ENCODE measurements at regions not wholly inside any gene's neighbourhood (a gene's known extent, or its start where the extent isn't known, plus 50 kb on each side); places are given as distances from the start of the nearest gene placed in this dataset.

DNA sequence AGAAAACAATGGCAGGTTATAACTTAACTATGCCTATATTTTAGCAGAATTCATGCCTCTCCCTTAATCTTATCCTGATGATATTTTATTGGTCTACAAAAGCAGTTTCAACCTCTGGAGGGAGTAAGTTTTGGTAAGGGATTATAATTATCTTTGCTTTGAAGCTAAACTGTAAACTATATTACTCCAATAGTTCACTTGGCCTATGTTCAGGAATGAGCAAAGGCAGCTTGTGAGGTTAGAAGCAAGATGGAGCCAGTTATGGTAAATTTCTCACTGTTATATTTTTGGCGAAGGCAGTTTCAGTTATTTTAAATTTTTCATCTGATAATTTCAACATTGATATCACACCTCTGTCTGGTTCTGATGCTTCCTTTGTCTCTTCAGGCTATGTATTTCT lies 192.5 kb upstream of the RGPD4 start:
- DNase-seq (ENCODE audit: low read depth in 6 of 9, low spot score in 9 of 9), result no peak
- no peak overlapping the region for H3K4me3 ChIP-seq (ENCODE audit: low read length in 2 of 2)
- no peaks in the 10 kb centered on the region for H3K27me3 ChIP-seq (ENCODE audit: control insufficient read depth in 2 of 2, insufficient read depth in 1 of 2, low read length in 1 of 2)
- H3K4me1 ChIP-seq (ENCODE audit: control insufficient read depth in 2 of 2, insufficient read depth in 2 of 2, low read length in 2 of 2), result no peaks in the 10 kb centered on the region
- H3K9me3 ChIP-seq (ENCODE audit: control insufficient read depth in 2 of 2, insufficient read depth in 1 of 2, low read length in 1 of 2), result peaks cover 0 to 6% of the 10 kb centered on the region in 2 donors
- no peak overlapping the region for H3K27ac ChIP-seq (ENCODE audit: low read depth in 1 of 2, low read length in 1 of 2)
- H3K36me3 ChIP-seq (ENCODE audit: control insufficient read depth in 2 of 2, insufficient read depth in 2 of 2, low read length in 1 of 2), result no peaks in the 10 kb centered on the region
- 95% methylated on average over 1 of the region's 1 CpG for WGBS

DNA sequence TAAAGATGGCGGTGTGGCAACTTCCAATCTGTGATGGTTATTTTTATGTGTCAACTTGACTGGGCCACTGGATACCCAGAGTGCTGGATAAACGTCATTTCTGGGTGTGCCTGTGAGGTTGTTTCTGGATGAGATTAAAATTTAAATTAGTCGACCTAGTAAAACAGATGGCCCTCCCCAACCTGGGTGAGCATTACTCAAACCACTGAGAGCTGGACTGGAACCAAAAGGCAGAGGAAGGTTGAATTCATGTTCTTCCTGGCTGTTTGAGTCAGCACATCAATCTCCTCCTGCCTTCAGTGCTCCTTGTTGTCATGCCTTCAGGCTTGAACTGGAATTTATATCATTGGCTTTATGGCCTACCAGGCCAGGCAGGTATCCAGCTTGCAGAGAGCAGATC lies 190.8 kb upstream of the RGPD4 start:
- Histone ChIP-seq H3K4me1 (ENCODE audit: control insufficient read depth in 2 of 2, insufficient read depth in 2 of 2, low read length in 2 of 2) (no peaks in the 10 kb centered on the region), H3K27ac (ENCODE audit: low read depth in 1 of 2, low read length in 1 of 2) (no peak overlapping the region), H3K36me3 (ENCODE audit: control insufficient read depth in 2 of 2, insufficient read depth in 2 of 2, low read length in 1 of 2) (no peaks in the 10 kb centered on the region), H3K9me3 (ENCODE audit: control insufficient read depth in 2 of 2, insufficient read depth in 1 of 2, low read length in 1 of 2) (peaks cover 0 to 4% of the 10 kb centered on the region in 2 donors), H3K4me3 (ENCODE audit: low read length in 2 of 2) (no peak overlapping the region), H3K27me3 (ENCODE audit: control insufficient read depth in 2 of 2, insufficient read depth in 1 of 2, low read length in 1 of 2) (no peaks in the 10 kb centered on the region)
- DNase-seq (ENCODE audit: low read depth in 6 of 9, low spot score in 9 of 9), result no peak
- 88% methylated on average over 3 of the region's 3 CpGs for WGBS

DNA sequence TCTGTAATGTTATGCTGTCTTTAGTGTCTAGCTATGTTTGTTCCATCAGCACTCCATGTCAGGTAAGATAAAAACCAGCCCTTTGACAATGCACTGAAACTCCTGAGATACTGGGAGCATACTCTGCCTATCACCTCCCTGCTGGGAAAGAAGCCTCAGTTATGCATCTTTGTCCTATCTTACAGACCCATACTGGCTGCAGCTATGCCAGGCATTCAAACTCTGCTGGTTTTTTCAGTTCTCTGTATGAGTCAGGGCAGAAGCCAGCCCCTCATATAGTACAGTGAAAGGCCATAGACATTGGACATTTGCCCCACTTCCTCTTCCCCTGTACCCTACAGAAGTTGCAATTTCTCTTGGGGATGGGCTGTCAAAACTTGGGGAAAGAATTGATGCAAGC lies 181.1 kb upstream of the RGPD4 start:
- H3K9me3 ChIP-seq (ENCODE audit: control insufficient read depth in 2 of 2, insufficient read depth in 1 of 2, low read length in 1 of 2), result peaks cover 0 to 14% of the 10 kb centered on the region in 2 donors

DNA sequence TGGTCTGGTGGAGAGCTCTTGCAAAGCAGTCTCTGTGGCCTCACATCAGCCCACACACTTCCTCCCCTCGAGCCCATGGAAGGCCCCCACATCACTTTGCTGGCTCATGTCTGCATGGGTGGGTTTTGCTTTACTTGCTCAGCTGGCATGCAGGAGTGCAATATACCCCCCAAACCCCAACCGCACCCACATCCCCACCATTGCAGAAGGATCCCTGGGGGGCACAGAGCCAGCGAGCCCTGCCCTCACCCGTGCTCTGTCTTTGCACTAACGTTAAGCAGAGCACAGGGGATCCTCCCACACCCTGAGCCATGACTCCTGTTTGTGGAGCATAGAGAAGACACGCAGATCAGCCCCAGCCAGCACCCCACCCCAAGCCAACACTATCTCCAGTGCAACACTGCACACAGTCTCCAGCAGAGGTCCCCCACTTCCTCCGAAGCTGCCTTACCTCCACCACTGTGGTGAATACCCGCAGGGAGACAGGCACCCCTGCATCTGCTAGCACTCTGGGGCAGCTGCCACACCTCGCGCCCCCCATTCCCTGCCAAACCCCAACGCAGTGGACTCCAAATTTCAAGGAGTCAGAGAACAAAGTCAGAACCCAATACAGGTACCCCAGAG lies 177.8 kb upstream of the RGPD4 start:
- Histone ChIP-seq H3K4me3 (ENCODE audit: low read length in 2 of 2) (no peak overlapping the region), H3K27ac (ENCODE audit: low read depth in 1 of 2, low read length in 1 of 2) (no peak overlapping the region), H3K36me3 (ENCODE audit: control insufficient read depth in 2 of 2, insufficient read depth in 2 of 2, low read length in 1 of 2) (no peaks in the 10 kb centered on the region), H3K4me1 (ENCODE audit: control insufficient read depth in 2 of 2, insufficient read depth in 2 of 2, low read length in 2 of 2) (no peaks in the 10 kb centered on the region), H3K27me3 (ENCODE audit: control insufficient read depth in 2 of 2, insufficient read depth in 1 of 2, low read length in 1 of 2) (no peaks in the 10 kb centered on the region), H3K9me3 (ENCODE audit: control insufficient read depth in 2 of 2, insufficient read depth in 1 of 2, low read length in 1 of 2) (peaks cover 0 to 14% of the 10 kb centered on the region in 2 donors)
- WGBS, result 92% methylated on average over 11 of the region's 11 CpGs
- no peak for DNase-seq (ENCODE audit: low read depth in 6 of 9, low spot score in 9 of 9)

More for the DNA sequence above, 181.1 kb upstream of the RGPD4 start:
- Histone ChIP-seq H3K27ac (ENCODE audit: low read depth in 1 of 2, low read length in 1 of 2) (no peak overlapping the region), H3K4me3 (ENCODE audit: low read length in 2 of 2) (no peak overlapping the region), H3K36me3 (ENCODE audit: control insufficient read depth in 2 of 2, insufficient read depth in 2 of 2, low read length in 1 of 2) (no peaks in the 10 kb centered on the region), H3K4me1 (ENCODE audit: control insufficient read depth in 2 of 2, insufficient read depth in 2 of 2, low read length in 2 of 2) (no peaks in the 10 kb centered on the region), H3K27me3 (ENCODE audit: control insufficient read depth in 2 of 2, insufficient read depth in 1 of 2, low read length in 1 of 2) (no peaks in the 10 kb centered on the region)
- DNase-seq (ENCODE audit: low read depth in 6 of 9, low spot score in 9 of 9), result no peak

DNA sequence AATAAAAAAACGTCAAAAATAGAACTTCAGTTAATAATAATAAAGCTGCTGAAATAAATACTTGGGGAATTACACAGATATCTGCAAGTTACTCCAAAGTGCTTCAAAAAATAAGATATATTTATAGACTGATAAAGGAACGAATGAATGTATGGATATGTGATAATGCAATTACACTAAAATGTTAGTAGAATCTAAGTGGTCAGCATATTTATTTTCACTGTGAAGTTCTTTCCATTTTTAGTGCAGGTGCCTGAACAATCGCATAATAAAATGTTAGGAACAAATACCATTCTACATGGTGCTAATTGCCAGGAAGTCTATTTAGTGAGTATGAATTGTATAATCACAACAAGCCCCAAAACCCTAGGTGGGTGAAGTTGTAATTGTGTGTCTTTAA lies 169.6 kb upstream of the RGPD4 start:
- Histone ChIP-seq H3K27me3 (ENCODE audit: control insufficient read depth in 2 of 2, insufficient read depth in 1 of 2, low read length in 1 of 2) (no peaks in the 10 kb centered on the region), H3K4me1 (ENCODE audit: control insufficient read depth in 2 of 2, insufficient read depth in 2 of 2, low read length in 2 of 2) (no peaks in the 10 kb centered on the region), H3K4me3 (ENCODE audit: low read length in 2 of 2) (no peak overlapping the region), H3K27ac (ENCODE audit: low read depth in 1 of 2, low read length in 1 of 2) (no peak overlapping the region), H3K36me3 (ENCODE audit: control insufficient read depth in 2 of 2, insufficient read depth in 2 of 2, low read length in 1 of 2) (no peaks in the 10 kb centered on the region), H3K9me3 (ENCODE audit: control insufficient read depth in 2 of 2, insufficient read depth in 1 of 2, low read length in 1 of 2) (no peaks in the 10 kb centered on the region)
- no peak for DNase-seq (ENCODE audit: low read depth in 6 of 9, low spot score in 9 of 9)
- 75% methylated on average over 3 of the region's 3 CpGs for WGBS

DNA sequence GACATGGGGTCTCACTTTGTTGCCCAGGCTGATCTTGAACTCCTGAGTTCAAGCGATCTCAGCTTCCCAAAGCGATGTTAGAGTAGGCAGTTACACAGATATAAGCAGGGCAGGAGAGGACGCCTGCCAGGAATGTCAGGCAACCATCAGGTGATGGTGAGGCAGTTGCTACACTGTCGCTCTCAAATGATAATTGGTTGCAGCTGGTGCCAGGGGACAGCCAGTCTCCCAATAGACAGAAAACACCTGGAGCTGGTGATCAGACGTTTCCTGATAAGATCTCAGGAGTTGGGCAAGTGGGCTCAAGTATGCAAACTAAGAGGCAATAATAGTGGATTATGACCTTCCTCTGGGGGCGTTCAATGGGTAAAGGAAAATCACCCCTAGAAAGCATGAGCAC lies 163.1 kb upstream of the RGPD4 start:
- Histone ChIP-seq H3K9me3 (ENCODE audit: control insufficient read depth in 2 of 2, insufficient read depth in 1 of 2, low read length in 1 of 2) (no peaks in the 10 kb centered on the region), H3K4me3 (ENCODE audit: low read length in 2 of 2) (no peak overlapping the region), H3K27ac (ENCODE audit: low read depth in 1 of 2, low read length in 1 of 2) (no peak overlapping the region), H3K27me3 (ENCODE audit: control insufficient read depth in 2 of 2, insufficient read depth in 1 of 2, low read length in 1 of 2) (no peaks in the 10 kb centered on the region), H3K36me3 (ENCODE audit: control insufficient read depth in 2 of 2, insufficient read depth in 2 of 2, low read length in 1 of 2) (no peaks in the 10 kb centered on the region), H3K4me1 (ENCODE audit: control insufficient read depth in 2 of 2, insufficient read depth in 2 of 2, low read length in 2 of 2) (no peaks in the 10 kb centered on the region)
- WGBS, result 81% methylated on average over 6 of the region's 6 CpGs
- no peak for DNase-seq (ENCODE audit: low read depth in 6 of 9, low spot score in 9 of 9)

DNA sequence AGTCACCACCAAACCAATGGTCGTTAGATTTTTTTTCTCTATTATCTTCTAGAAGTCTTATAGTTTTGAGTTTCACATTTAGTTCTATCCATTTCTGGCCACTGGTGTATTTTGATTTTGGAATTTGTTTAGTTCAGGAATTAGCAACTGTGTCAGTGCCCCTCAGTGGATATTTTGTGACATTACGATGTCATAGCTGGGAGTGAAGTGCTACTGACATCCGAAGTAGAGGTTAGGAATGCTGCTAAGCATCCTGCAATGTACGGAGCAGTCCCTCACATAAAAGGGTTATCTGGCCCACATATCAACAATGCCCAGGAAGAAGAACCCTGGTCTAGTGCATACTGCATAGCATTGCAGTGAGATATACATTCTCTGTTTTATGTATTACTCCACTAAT lies 157.4 kb upstream of the RGPD4 start:
- peaks cover 0 to 2% of the 10 kb centered on the region in 2 donors for H3K9me3 ChIP-seq (ENCODE audit: control insufficient read depth in 2 of 2, insufficient read depth in 1 of 2, low read length in 1 of 2)
- H3K4me3 ChIP-seq (ENCODE audit: low read length in 2 of 2), result no peak overlapping the region
- 67% methylated on average over 4 of the region's 4 CpGs for WGBS

DNA sequence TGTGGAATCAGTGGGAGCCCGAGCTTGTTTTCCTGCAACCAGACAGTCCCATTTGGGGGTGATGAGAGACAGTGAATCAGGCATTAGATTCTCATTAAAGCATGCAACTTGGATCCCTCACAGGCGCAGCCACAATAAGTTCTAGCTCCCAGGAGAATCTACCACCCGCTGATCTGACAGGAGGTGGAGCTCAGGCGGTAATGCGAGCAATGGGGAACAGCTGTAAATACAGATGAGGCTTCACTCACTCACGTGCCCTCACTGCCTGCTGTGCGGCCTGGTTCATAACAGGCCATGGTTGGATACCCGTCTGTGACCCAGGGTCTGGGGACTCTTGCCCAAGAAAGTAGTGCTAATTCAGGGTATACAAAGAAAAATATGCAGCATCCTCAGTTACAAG lies 144.8 kb upstream of the RGPD4 start:
- no peaks in the 10 kb centered on the region for H3K4me1 ChIP-seq (ENCODE audit: control insufficient read depth in 2 of 2, insufficient read depth in 2 of 2, low read length in 2 of 2)
- no peak for DNase-seq (ENCODE audit: low read depth in 6 of 9, low spot score in 9 of 9)
- no peaks in the 10 kb centered on the region for H3K27me3 ChIP-seq (ENCODE audit: control insufficient read depth in 2 of 2, insufficient read depth in 1 of 2, low read length in 1 of 2)
- H3K9me3 ChIP-seq (ENCODE audit: control insufficient read depth in 2 of 2, insufficient read depth in 1 of 2, low read length in 1 of 2), result no peaks in the 10 kb centered on the region
- no peak overlapping the region for H3K4me3 ChIP-seq (ENCODE audit: low read length in 2 of 2)
- H3K36me3 ChIP-seq (ENCODE audit: control insufficient read depth in 2 of 2, insufficient read depth in 2 of 2, low read length in 1 of 2), result no peaks in the 10 kb centered on the region
- 94% methylated on average over 8 of the region's 8 CpGs for WGBS
- H3K27ac ChIP-seq (ENCODE audit: low read depth in 1 of 2, low read length in 1 of 2), result no peak overlapping the region

More for the DNA sequence above, 157.4 kb upstream of the RGPD4 start:
- H3K4me1 ChIP-seq (ENCODE audit: control insufficient read depth in 2 of 2, insufficient read depth in 2 of 2, low read length in 2 of 2), result no peaks in the 10 kb centered on the region
- no peaks in the 10 kb centered on the region for H3K27me3 ChIP-seq (ENCODE audit: control insufficient read depth in 2 of 2, insufficient read depth in 1 of 2, low read length in 1 of 2)
- no peaks in the 10 kb centered on the region for H3K36me3 ChIP-seq (ENCODE audit: control insufficient read depth in 2 of 2, insufficient read depth in 2 of 2, low read length in 1 of 2)
- no peak for DNase-seq (ENCODE audit: low read depth in 6 of 9, low spot score in 9 of 9)
- no peak overlapping the region for H3K27ac ChIP-seq (ENCODE audit: low read depth in 1 of 2, low read length in 1 of 2)

DNA sequence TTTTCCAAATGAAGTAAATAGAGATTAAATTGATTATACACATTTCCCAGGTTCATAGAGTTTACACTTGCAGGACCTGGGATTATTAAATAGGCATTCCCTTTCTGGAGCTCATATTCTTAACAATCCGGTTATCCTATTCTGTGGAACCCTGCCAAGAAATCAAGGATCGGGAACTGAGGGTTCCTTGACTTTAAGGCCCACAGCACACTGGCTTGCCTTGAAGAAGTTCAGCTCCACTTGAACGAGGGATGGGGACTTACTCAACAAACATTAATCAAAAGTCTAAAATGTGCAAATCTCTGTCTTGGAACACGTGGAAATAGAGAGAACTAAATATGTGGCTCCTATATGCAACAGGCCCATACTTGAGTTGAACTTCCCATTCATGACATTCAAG lies 142.3 kb upstream of the RGPD4 start:
- Histone ChIP-seq H3K4me3 (ENCODE audit: low read length in 2 of 2) (no peak overlapping the region), H3K27me3 (ENCODE audit: control insufficient read depth in 2 of 2, insufficient read depth in 1 of 2, low read length in 1 of 2) (no peaks in the 10 kb centered on the region)
- 87% methylated on average over 4 of the region's 4 CpGs for whole genome bisulfite sequencing

More for the DNA sequence above, 142.3 kb upstream of the RGPD4 start:
- Histone ChIP-seq H3K27ac (ENCODE audit: low read depth in 1 of 2, low read length in 1 of 2) (no peak overlapping the region), H3K9me3 (ENCODE audit: control insufficient read depth in 2 of 2, insufficient read depth in 1 of 2, low read length in 1 of 2) (no peaks in the 10 kb centered on the region), H3K4me1 (ENCODE audit: control insufficient read depth in 2 of 2, insufficient read depth in 2 of 2, low read length in 2 of 2) (no peaks in the 10 kb centered on the region), H3K36me3 (ENCODE audit: control insufficient read depth in 2 of 2, insufficient read depth in 2 of 2, low read length in 1 of 2) (no peaks in the 10 kb centered on the region)
- DNase-seq (ENCODE audit: low read depth in 6 of 9, low spot score in 9 of 9), result no peak

Data from thymus (tissue), 11 donors.